BE2C (cell line): ENCODE measurements at regions not wholly inside any gene's neighbourhood (a gene's known extent, or its start where the extent isn't known, plus 50 kb on each side); places are given as distances from the start of the nearest gene placed in this dataset.

Source experiments
- DNase-seq: peaks from one replicate; pipeline ENCODE4 v3.0.0-alpha.2; 2020
- H3K27me3 ChIP-seq: fragments of 250-450 bp; sonication (Bioruptor Pico); 2 replicates; pipeline ENCODE4 v1.5.1; 2020; ENCODE audit warnings: mild to moderate bottlenecking
- H3K36me3 ChIP-seq: fragments of 250-450 bp; sonication (Bioruptor Pico); 2 replicates; pipeline ENCODE4 v1.5.1; 2020; ENCODE audit warnings: mild to moderate bottlenecking
- H3K4me1 ChIP-seq: fragments of 250-450 bp; sonication (Bioruptor Pico); 2 replicates; pipeline ENCODE4 v1.5.1; 2020
- H3K4me3 ChIP-seq: 2 replicates; pipeline ENCODE4 v1.5.1; 2011; ENCODE audit warnings: low read depth, low read length
- H3K9me3 ChIP-seq: fragments of 250-450 bp; sonication (Bioruptor Pico); 2 replicates; pipeline ENCODE4 v1.5.1; 2020
- CTCF ChIP-seq: IDR thresholded peaks from 2 replicates; pipeline ENCODE4 v1.5.1; 2012; ENCODE audit warnings: mild to moderate bottlenecking, low read depth, low read length

- DNase-seq: no peak
- H3K9me3 ChIP-seq: no peaks in the 10 kb centered on the region
- no peaks in the 10 kb centered on the region for H3K36me3 ChIP-seq
- H3K4me1 ChIP-seq: peaks cover 5% of the 10 kb centered on the region
- H3K27me3 ChIP-seq: no peaks in the 10 kb centered on the region
- no peak overlapping the region for H3K4me3 ChIP-seq
- TF ChIP-seq CTCF: no peak
Measured at GRCh38 chr5:158054223-158055110, 195.5 kb upstream of the CLINT1 start.

- peaks cover 5% of the 10 kb centered on the region for H3K4me1 ChIP-seq
- no peaks in the 10 kb centered on the region for H3K9me3 ChIP-seq
- H3K27me3 ChIP-seq: no peaks in the 10 kb centered on the region
- no peak for TF ChIP-seq CTCF
- no peaks in the 10 kb centered on the region for H3K36me3 ChIP-seq
- DNase-seq: no peak
- H3K4me3 ChIP-seq: no peak overlapping the region
Measured at GRCh38 chr5:158051036-158051435, 192.1 kb upstream of the CLINT1 start.

- Histone ChIP-seq H3K27me3 (no peaks in the 10 kb centered on the region), H3K9me3 (no peaks in the 10 kb centered on the region), H3K36me3 (no peaks in the 10 kb centered on the region), H3K4me3 (no peak overlapping the region), H3K4me1 (peaks cover 5% of the 10 kb centered on the region)
- no peak for TF ChIP-seq CTCF
- no peak for DNase-seq
Measured at GRCh38 chr5:158050421-158050820, 191.5 kb upstream of the CLINT1 start.

- Histone ChIP-seq H3K36me3 (no peaks in the 10 kb centered on the region), H3K4me3 (no peak overlapping the region), H3K4me1 (peaks cover 4% of the 10 kb centered on the region), H3K27me3 (no peaks in the 10 kb centered on the region), H3K9me3 (no peaks in the 10 kb centered on the region)
- TF ChIP-seq CTCF: no peak
- no peak for DNase-seq
Measured at GRCh38 chr5:158049459-158049858, 190.5 kb upstream of the CLINT1 start.

- Histone ChIP-seq H3K9me3 (no peaks in the 10 kb centered on the region), H3K4me3 (no peak overlapping the region), H3K36me3 (no peaks in the 10 kb centered on the region), H3K27me3 (no peaks in the 10 kb centered on the region), H3K4me1 (no peaks in the 10 kb centered on the region; the same call in 1 of the 2 replicates)
- no peak for DNase-seq
- TF ChIP-seq CTCF: no peak
Measured at GRCh38 chr5:158045696-158046095, 186.8 kb upstream of the CLINT1 start.

- no peaks in the 10 kb centered on the region for H3K36me3 ChIP-seq
- H3K9me3 ChIP-seq: no peaks in the 10 kb centered on the region
- no peak for DNase-seq
- no peak for TF ChIP-seq CTCF
- H3K4me1 ChIP-seq: no peaks in the 10 kb centered on the region
- H3K27me3 ChIP-seq: no peaks in the 10 kb centered on the region
- no peak overlapping the region for H3K4me3 ChIP-seq
Measured at GRCh38 chr5:158039911-158040347, 181.0 kb upstream of the CLINT1 start.
